PC-9 (cell line): ENCODE measurements at regions not wholly inside any gene's neighbourhood (a gene's known extent, or its start where the extent isn't known, plus 50 kb on each side); places are given as distances from the start of the nearest gene placed in this dataset.

Experiments used
- EZH2 ChIP-seq: fragments of 200-600 bp; sonication (generic); IDR thresholded peaks from 2 replicates; pipeline ENCODE4 v1.8.0; 2017; ENCODE audit warnings: antibody characterized with exemption, low read depth
- TF ChIP-seq, protein P1 (sequence below): fragments of 200-600 bp; sonication (generic); conservative IDR thresholded peaks from 2 replicates; pipeline ENCODE4 v1.6.1; 2017; ENCODE audit warnings: mixed run types, antibody characterized with exemption, mild to moderate bottlenecking, moderate library complexity

DNA sequence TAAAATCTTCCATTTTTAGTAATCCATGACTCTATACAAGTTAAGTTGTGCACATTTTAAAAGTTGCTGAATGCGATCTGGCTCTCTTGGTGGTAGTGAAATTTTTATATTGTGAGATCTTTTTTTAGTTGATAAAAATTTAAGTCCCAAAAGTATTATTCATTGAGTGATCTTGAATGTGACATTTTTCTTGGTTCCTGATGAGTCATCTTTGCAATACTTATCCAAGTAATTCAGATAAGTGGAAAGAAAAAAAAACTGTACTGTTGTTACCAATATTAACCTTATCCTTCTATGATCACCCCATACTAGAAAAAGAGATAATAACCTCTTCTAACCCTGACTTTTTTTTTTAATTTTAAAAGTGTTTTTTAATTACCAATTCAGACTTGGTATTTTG, 601.3 kb downstream of the PSAT1 start:
- TF ChIP-seq, protein P1, sequence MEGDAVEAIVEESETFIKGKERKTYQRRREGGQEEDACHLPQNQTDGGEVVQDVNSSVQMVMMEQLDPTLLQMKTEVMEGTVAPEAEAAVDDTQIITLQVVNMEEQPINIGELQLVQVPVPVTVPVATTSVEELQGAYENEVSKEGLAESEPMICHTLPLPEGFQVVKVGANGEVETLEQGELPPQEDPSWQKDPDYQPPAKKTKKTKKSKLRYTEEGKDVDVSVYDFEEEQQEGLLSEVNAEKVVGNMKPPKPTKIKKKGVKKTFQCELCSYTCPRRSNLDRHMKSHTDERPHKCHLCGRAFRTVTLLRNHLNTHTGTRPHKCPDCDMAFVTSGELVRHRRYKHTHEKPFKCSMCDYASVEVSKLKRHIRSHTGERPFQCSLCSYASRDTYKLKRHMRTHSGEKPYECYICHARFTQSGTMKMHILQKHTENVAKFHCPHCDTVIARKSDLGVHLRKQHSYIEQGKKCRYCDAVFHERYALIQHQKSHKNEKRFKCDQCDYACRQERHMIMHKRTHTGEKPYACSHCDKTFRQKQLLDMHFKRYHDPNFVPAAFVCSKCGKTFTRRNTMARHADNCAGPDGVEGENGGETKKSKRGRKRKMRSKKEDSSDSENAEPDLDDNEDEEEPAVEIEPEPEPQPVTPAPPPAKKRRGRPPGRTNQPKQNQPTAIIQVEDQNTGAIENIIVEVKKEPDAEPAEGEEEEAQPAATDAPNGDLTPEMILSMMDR, result no peak
- TF ChIP-seq EZH2, result no peak
